Stimulated activated CD4-positive, alpha-beta T cell treated with anti-CD3 and anti-CD28 coated beads, Interleukin-15, amount 100 ng/mL, for 1 hour (primary cell): ENCODE measurements at regions not wholly inside any gene's neighbourhood (a gene's known extent, or its start where the extent isn't known, plus 50 kb on each side); places are given as distances from the start of the nearest gene placed in this dataset.

ENCODE experiments used
- DNase-seq, 2 donors: peaks; one replicate each; pipeline ENCODE4 v3.0.0-alpha.2; 2020; ENCODE audit warnings: low read depth in 1 of 2, low spot score in 1 of 2

DNA sequence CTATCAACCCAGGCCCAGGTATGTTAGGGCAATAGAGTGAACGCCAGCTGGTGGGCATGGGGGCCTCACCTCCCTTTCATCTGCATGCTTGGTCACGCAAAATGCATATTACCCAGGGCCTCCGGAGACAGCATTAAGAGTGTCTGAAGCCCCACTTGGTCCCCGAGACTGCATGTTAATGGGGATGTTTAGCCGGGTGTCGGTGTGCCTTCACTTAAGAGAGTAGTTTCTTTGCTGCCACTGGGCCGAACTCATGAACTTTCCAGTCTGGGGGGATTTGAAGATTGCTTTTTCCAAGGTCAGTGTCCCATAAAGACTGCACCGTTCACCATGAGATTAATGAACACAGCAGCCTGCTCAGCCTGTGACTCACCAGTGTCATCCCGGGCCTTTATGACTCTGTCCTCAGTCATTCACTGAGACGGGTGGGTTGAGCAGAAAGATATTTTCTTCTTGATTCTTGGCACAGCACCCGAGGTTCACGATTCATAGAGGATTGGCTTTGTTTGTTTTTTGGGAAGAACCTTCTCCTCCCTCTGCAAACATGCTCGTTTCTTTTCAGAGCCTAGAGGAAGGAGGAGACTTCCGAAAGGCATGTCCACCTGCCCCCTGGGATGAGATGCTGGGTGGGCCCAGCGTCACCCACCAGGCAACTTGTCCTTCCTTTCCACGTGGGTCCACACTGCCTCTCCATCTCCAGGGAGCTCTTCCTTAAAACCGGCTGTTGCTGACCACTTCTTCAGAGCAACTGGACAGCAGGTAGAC is 199.1 kb downstream of the GLI2 start:
- DNase-seq, result no peak

DNA sequence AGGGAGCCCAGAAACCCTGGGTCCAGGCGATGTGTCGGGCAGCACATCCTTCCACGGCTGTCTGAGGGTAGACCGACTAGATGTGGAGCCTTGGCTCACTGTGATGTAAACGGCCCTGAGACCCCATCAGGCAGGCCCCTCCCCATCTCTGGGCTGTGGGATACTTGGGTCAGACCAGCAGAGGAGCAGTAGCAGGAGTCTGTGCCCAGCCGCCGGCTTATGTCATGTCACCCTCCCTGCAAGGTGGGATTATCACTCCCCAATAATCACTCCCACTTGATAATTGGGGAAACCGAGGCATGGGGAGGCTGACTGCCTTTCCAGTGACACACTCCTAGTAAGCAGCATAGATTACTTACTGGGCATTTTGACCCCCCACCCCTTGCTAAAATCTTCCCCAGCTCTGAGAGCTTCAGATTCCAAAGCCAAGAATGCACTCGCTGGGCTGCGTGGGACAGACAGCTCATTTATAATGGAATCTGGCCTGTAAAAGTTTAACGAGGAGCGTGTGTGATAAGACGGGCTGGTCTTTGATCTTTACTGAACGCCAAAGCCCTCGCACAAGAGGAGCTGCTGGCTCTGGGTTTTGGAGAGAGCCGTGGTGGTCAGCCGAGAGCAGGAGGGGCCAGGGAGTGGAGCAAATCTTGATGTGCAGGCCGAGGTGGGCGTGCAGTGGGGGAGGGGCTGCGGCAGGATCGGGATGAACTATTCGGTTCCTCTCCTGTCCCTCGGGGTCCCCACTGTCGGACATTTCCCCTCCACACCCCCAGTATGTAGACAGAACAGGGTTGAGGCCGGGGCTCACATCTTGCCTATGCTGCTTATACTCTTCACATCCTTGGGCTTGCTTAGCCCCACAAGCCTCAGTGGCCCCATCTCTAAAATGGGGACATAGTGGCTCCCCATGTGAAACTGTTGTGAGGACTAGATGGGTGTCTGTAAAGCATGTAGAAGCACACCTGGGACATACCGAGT is 200.0 kb downstream of the GLI2 start:
- DNase-seq, result no peak

DNA sequence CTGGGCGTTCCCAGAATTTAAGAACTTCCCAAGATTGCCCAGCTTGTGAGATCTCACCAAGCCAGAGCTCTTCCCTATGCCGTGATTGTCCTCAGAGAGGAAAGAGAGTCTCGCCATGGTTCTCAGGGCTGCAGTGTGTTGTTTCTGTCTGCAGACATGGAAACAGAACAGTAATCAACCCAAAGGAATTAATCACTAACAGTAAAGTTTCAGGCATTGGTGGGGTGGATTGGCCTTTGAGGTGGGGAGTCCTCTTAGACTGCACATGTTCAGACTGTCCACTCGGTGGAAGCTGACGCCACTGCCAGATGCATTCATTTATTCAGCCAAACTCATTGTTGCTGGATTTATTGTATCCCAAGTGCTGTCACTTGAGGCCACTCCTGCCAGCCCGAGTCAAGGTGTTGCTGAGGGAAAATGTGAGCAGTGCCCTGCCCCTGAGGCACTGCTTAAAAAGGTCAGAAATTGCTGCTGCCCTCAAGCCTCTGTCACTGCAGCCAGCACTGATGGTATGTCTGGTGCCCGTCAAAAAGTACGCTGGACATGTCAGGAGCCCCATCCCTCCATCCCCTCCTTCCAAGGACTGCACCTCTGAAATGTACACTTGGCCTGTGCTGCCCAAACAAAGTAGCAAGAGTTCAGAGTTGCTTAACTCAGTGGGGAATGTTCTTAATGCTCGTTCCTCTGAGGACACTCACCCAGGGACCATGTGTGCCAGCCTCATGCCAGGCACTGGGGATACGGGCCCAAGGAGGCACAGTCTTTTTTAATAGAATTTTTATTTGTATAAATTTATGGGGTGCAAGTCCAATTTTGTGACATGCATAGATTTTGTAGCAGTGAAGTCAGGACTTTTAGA is 201.0 kb downstream of the GLI2 start:
- DNase-seq, result no peak

DNA sequence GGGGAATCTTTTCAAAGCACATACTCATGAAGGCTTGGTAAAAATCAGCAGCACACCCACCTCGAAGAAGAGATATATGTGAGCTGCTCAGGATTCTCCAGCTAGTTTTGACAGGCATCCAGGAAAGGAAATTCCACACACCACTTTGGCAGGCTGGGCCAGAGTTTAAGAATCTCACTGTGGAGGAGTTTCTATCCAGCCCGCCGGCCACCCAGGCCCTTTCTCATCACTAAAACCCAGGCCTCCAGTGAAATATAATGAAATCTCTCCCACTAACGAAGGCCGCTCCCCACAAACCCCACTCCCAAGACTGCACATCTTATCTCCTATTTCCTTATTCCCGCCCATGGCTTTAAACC is 202.0 kb downstream of the GLI2 start:
- DNase-seq, result no peak

DNA sequence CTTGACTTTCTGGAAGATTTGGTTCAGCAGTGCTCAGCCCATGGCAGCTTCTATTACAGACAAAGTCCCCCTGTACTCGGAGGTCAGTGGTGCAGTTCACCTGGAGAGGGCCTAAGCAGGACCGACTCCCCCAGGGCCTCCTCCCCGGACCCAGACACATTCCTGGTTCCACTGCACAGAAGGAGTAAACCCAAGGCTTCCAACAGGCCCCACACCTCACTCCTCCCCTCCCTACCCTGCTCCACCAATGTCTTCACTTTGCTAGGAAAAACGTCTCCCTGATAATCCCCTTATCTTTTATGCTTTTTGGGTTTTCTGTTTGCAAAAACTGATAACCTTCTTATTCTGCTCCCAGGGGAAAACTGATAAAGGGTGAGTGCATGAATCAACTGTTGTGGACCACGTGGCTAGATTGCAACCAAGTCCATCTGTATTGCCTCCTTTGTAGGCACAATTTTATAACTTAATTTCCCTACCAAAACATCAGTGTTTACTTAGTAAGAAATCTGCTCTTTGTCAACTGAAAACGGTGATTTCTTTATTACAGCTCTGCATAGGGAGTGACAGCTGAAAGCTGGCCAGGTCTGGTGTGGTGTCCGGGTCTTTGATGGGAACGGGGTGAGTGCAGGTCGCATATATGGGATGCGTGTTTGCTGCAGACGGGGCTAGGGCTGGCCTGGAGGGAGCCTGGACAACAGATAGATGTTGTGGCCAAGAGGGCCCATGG is 202.5 kb downstream of the GLI2 start:
- no peak for DNase-seq

DNA sequence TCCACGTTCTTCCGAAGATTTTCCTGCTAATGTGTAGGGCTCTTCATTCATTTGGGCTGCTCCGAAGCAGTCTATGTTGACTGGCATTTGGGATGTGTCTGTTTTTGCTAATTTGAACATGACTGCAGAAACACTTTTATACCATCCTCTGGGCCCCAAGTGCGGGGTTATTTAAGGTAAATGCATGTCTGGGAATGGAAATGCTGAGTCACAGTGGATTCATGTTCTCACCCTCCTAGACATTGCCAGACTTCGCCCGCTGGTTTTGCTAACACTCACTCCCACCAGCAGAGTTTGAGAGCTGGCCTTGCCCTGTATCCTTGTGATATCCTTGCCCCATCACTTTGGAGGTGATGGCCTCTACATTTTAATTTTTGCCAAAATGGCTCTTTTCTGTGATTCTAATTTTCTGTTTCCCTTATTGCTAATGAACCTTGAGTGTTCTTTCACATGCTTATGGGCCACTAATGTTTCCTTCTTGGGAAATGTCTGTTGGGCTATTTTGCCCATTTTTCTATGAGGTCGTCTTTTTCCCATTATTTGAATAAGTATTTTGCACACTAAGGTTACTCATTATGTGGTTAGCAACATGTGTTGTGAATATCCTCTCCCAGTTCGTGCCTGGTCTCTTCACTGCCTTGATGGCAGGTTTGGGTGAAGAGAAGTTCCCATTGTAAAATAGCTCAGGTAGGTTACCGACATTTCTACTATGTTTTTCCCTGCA is 204.1 kb downstream of the GLI2 start:
- DNase-seq, result no peak

DNA sequence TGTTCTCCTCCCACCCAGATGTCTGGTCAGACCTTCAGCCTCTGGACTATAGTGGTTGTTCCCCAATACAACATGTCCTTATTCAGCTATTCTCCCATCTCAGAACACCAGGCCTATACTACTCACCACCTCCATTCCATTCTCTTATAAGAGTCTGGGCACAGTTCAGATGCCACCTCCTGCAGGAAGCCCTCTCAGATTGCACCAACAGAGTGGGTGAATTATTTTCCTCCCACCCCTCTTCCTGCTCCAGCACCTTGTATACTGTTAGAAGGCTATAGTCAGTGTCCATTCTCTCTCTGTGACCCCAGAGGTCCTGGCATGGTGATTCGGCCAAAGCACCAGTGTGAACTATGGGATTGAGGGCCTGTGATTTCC is 204.6 kb downstream of the GLI2 start:
- no peak for DNase-seq

DNA sequence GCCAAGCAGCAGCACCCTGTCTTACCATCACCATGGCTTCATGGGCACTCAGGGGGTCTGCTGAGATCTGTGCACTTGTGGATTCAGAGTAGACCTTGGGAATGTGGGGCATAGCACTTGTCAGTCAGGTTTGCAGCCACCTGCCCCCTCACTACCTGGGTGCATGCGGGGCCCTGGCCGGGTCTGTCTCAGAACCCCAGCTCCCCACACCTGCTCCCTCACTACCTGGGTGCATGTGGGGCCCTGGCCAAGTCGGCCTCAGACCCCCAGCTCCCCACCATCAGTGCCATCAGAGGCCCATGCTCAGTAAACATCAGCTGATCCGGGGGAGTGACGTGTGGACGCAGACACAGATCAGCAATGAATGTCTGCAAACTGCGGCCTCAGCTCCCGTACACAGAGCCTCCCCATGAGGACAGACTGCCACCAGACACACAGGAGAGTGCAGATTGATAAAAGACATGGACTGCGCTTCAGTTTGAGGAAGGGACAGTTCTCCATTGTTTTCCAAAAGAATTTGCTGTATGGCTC is 205.1 kb downstream of the GLI2 start:
- no peak for DNase-seq

DNA sequence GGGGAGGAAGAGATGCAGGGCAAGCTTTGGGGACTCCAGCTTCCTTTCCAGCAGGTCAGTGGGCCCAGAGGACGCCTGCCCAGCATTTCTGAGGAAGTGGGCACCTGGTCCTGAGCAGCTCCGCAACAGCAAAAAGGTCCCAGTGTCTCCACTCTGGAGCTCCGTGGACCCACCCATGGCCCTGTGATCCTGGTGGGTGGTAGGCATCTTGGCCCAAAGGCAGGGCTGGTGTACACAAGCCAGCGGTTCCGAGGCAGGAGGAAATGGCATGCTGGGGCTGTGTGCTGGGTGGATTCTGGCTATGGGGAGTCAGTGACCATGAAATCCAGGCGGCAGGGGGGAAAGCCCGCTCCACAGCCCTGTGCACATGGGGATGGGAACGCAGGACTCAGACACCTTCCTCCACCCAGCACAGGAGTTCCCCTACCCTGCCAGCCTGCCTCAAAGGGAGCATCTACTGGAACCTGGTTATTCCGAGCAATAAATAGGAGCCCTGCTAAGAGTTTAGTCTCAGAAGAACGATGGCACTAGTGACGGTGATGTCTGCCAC is 206.0 kb downstream of the GLI2 start:
- DNase-seq, result no peak

DNA sequence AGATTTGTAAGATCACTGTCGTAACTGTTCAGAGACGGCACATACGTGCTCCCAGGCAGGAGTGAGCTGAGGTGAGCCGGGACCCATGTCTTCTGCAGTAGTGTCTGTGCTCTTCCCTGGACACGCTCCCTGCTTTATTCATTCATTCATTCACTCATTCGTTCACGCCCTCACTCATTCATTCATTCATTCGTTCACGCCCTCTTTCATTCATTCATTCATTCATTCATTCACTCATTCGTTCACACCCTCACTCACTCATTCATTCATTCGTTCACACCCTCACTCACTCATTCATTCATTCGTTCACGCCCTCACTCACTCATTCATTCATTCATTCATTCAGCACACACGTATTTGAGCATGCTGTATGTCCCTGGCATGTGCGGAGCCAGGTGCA is 207.0 kb downstream of the GLI2 start:
- no peak for DNase-seq

DNA sequence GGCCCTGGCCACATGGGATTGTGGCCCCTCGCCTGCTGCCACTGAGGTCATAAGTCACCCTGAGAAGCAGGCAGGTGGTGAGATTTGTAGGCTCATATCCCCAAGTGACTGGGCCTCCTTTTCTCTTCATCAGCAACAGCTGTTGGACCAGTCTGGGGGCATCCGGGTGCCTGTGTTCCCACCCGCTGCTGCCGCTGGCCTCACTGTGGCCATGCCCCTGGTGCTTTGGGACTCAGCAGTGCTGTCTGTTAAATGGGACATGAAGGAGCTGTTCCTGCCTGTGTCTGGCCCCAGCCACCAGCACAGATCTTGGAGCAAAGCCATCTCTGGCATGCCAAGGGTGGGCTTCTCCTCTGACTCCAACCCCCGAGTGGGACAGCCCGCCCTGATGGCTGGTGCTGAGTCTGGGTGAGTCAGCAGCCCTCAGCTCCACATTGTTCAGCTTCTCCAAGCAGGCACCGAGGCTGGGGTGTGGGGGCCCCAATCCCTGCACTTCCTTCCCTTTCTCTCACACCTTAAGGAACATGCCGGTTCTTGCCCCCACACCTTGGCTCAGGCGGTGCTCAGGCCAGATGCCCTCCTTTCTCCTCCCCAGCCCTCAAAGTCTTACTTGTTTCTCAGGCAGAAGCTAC is 207.9 kb downstream of the GLI2 start:
- DNase-seq, result no peak

DNA sequence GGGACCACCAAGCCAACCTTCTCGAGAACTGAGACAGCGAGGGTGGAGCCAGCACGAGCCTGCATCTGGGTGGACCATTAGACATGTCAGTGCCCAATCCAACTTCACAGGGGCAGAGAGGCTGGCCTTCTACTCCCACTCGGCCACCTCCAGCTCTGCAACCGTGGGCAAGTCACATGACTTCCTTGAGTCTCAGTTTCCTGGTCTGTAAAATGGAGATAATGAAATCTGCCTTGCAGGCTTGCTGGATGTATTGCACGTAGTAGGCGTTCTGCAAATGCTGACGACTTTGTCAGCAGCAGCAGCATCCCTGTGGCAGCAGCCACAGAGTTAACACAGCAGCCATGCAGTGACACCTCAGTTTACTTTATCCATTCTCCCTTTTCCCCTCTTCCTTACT is 208.9 kb downstream of the GLI2 start:
- no peak for DNase-seq

DNA sequence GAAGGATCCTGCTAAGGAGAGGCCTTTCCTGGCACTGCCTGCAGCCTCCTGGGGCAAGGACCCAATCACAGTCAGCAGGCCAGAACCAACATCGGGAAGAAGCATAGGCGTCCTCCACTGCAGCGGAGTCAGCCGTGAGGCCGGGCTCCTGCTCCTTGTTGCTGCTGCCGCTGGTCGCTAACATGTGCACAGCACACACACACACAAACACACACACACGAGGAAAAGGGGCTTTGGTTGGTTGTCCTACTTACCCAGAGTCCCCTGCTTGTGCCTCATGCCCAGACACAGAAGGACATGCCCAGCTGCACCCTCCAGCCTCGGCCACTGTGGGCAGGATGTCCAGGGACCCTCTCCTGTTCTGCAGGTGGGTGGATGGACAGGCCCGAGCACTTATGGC is 209.4 kb downstream of the GLI2 start:
- no peak for DNase-seq

DNA sequence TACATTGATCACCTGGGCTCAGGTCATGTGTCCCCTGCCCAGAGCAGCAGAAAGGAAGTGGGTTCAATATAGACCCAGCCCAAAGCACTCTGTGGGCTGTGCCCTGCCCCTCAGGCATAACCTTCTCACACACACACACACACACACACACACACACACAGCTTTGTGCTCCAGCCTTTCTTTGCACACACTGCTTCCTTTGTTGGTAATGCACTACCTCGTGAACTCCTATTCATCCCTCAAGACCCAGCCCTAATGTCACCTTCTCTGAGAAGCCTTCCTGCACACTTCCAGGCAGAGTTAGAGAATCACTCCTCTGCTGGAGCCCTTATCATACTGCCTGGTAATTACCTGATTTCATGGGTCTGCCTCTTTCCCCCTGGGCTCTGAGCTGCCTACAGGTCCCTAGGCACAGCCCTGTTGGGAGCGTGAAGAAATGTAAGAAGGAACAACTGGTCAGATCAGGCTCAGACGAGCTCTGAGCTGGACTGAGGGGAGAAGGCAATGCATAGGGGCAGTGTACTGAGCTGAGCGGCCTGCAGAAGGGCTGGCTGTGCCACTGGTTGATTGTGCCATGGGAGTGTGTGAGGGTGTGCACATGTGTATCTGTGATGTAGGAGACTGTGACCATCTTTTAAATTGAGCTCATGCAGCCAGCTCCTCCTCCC is 210.3 kb downstream of the GLI2 start:
- no peak for DNase-seq

DNA sequence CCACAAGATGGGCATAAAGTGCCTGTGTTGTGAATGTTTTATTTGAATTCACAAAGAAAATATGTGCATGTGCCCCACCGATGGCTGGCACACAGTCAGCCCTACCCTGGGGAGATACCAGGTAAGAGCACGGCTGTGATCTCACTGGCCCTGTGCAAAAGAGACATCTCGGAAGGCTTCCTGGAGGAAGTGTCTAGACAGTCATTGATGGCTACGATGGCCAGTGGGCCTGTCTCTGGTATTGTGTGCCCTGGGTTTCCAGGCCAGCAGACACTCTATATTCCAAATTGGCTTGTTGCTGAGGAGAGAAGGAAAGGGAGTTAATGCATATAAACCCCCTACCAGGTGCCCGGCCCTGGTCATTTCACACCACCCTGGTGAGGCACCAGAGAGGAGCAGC is 211.7 kb downstream of the GLI2 start:
- DNase-seq, result no peak

DNA sequence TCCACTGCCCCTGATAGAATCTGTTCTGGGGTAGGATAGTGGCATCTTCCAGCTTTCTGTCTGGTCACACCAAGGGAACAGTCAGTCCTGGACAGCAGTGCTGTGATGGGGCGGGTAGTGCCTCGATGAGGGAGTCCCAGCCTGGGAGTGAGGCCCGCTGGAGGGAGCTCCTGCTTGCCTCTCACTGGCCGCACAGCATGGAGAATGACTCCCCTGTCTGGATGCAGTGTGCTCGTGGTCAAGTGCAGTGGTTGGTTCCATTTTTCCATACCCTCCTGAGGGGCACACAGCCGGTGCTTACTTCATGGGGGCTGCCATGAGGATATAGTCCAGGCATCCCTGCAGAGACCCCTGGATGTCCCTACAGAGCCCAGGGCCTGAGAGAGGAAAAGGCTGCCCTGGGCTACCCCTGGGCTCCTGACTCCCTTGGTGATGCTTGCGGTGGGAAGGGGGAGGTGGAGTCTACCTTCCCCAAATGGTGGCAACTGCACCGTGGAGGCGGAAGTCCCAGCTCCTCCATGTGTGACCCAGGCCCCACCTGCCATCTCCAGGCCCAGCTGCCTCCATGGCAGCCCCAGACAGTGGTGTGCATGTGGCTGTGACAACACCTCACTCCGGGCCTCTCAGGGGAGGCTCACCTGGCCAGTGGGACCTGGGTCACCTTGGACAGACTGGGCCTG is 212.5 kb downstream of the GLI2 start:
- DNase-seq, result no peak

DNA sequence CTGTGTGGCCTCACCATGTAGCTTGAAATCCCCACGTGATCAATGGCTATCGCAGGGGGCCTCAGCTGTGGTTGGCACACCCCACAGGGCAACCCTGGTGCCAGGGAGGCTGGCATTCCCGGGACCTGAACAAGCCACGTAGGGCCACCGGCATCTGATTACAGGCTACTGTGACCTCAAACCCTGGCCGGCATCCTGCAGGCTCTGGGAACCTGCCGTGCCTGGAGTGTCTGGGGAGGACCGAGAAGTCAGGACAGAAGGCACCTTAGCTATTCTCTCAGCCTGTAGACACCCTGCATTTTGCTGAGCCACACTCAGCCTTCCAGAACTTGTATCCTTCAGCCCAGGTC is 213.0 kb downstream of the GLI2 start:
- no peak for DNase-seq
